ENCODE measurements at regions not wholly inside any gene's neighbourhood (a gene's known extent, or its start where the extent isn't known, plus 50 kb on each side); places are given as distances from the start of the nearest gene placed in this dataset.

GRCh38 chr14:76639606-76640229 lies 121.5 kb upstream of the VASH1 start:
- intact Hi-C loops (cut with micrococcal nuclease): no loop called here
- POLR2A ChIA-PET: no interaction called here
- Mint-ChIP-seq H3K9me3 (no peaks in the 10 kb centered on the region), H3K4me1 (ENCODE audit: low read depth) (no peaks in the 10 kb centered on the region), H3K27ac (no peak overlapping the region), H3K4me3 (no peak overlapping the region), H3K36me3 (ENCODE audit: low read depth) (no peaks in the 10 kb centered on the region), H3K27me3 (peaks cover 8% of the 10 kb centered on the region)
- DNase-seq (no peak), ATAC-seq (no peak)
- CTCF ChIA-PET: interaction anchor here (2.4 kb wide), 1 partner anchor 71 kb away, joined by 6 read pairs; no protein-coding TSS in a partner anchor
- TF ChIP-seq, protein P1, sequence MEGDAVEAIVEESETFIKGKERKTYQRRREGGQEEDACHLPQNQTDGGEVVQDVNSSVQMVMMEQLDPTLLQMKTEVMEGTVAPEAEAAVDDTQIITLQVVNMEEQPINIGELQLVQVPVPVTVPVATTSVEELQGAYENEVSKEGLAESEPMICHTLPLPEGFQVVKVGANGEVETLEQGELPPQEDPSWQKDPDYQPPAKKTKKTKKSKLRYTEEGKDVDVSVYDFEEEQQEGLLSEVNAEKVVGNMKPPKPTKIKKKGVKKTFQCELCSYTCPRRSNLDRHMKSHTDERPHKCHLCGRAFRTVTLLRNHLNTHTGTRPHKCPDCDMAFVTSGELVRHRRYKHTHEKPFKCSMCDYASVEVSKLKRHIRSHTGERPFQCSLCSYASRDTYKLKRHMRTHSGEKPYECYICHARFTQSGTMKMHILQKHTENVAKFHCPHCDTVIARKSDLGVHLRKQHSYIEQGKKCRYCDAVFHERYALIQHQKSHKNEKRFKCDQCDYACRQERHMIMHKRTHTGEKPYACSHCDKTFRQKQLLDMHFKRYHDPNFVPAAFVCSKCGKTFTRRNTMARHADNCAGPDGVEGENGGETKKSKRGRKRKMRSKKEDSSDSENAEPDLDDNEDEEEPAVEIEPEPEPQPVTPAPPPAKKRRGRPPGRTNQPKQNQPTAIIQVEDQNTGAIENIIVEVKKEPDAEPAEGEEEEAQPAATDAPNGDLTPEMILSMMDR (IDR thresholded peaks at IDR 0.05): no peak

DNA sequence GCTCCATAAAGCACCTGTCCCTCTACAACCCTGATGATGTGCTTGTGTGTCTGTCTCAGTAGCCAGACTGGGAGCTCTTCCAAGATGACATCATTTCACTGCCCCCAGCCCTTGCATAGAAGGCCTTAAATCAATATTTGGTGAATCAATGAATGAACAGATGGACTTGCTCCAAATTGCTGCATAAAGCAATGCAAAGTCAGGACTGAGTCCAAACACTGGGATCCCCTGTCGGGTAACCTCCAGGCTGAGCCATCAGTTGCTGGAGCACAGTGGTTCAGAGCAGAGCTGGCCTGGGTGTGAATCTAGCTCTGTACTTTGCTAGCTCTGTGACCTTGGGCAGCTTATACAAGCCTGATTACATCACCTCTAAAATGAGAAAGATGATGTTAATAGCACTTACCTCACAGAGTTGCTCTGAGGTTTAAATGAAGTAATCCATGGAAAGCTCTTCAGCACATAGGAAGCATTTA lies 120.3 kb upstream of the VASH1 start:
- no peaks in the 10 kb centered on the region for H3K9me3 Mint-ChIP-seq
- no peaks in the 10 kb centered on the region for H3K4me1 Mint-ChIP-seq (ENCODE audit: low read depth)
- peaks cover 6% of the 10 kb centered on the region for H3K27me3 Mint-ChIP-seq
- TF ChIP-seq, protein P1 (IDR thresholded peaks at IDR 0.05): no peak
- intact Hi-C loops (cut with micrococcal nuclease): no loop called here
- ATAC-seq: no peak
- ChIA-PET CTCF (interaction anchor here (1.1 kb wide), 1 partner anchor 70 kb away, joined by 3 read pairs; no protein-coding TSS in a partner anchor), POLR2A (no interaction called here)
- H3K36me3 Mint-ChIP-seq (ENCODE audit: low read depth): no peaks in the 10 kb centered on the region
- no peak for DNase-seq
- H3K4me3 Mint-ChIP-seq: no peak overlapping the region
- H3K27ac Mint-ChIP-seq: no peak overlapping the region

DNA sequence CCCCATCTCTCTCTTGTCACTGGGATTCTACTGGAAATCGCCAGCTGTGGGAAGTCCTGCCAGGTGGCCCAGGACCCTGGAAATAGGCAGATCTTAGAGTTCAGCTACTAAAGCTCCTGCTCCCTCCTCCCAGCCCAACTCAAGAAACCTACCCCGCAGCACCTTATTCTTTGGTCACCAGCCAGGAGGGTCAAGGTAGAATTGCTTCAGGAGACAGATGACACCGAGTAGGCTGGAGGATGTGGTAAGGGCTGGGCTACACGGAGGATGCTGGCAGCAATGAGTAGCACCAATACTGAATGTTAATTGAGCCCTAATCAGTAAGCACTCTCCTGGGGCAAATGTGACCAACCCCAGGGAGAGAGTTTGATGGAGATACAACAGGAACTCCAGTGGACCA lies 119.7 kb upstream of the VASH1 start:
- TF ChIP-seq, protein P1 (IDR thresholded peaks at IDR 0.05): no peak
- Mint-ChIP-seq H3K9me3 (no peaks in the 10 kb centered on the region), H3K4me1 (ENCODE audit: low read depth) (no peaks in the 10 kb centered on the region), H3K4me3 (no peak overlapping the region), H3K36me3 (ENCODE audit: low read depth) (no peaks in the 10 kb centered on the region), H3K27ac (no peak overlapping the region), H3K27me3 (peaks cover 6% of the 10 kb centered on the region)
- no peak for DNase-seq
- POLR2A ChIA-PET: no interaction called here
- CTCF ChIA-PET: interaction anchor here (1.1 kb wide), 1 partner anchor 69 kb away, joined by 3 read pairs; no protein-coding TSS in a partner anchor
- no peak for ATAC-seq
- intact Hi-C loops (cut with micrococcal nuclease): no loop called here

GRCh38 chr14:76643887-76644286 lies 117.4 kb upstream of the VASH1 start:
- ATAC-seq (no peak), DNase-seq (no peak)
- Mint-ChIP-seq H3K4me3 (no peak overlapping the region), H3K27me3 (peaks cover 6% of the 10 kb centered on the region), H3K27ac (no peak overlapping the region), H3K4me1 (ENCODE audit: low read depth) (no peaks in the 10 kb centered on the region), H3K36me3 (ENCODE audit: low read depth) (no peaks in the 10 kb centered on the region), H3K9me3 (no peaks in the 10 kb centered on the region)
- intact Hi-C loops (cut with micrococcal nuclease): no loop called here
- TF ChIP-seq, protein P1 (IDR thresholded peaks at IDR 0.05): no peak
- ChIA-PET POLR2A (no interaction called here), CTCF (interaction anchor here (0.9 to 1.6 kb wide), 2 partner anchors 187 to 291 kb away, joined by 3 read pairs; no protein-coding TSS in a partner anchor)

DNA sequence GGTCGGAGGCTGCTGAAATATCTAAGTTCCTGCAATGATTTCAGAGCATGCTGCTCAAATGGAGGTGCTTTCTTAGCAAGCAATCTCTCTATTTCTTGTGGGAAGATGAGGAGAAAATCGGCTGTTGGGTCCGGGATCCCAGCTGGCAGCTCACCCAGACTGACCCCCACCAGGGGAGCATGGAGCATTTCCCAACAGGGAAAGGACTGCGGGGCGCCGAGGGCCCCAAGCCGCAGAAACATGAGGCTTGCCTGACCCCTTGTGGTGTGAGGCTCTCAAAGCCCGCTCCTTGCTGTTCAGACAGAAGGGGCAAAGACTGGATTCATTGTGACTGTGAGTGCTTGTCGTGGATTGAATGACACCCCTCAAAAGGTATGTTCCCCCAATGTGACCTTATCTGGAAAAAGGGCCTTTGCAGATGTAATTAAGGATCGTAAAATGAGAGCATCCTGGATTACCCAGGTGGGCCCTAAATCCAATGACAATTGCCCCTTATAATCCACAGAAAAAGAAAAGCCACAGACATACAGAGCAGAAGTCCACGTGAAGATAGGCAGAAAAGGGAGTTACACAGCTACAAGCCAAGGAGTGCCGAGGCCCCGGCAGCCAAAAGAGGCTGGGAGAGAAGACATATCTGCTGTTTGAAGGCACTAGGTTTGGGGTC lies 116.3 kb upstream of the VASH1 start:
- POLR2A ChIA-PET: no interaction called here
- Mint-ChIP-seq H3K27ac (no peak overlapping the region), H3K4me1 (ENCODE audit: low read depth) (no peaks in the 10 kb centered on the region), H3K36me3 (ENCODE audit: low read depth) (no peaks in the 10 kb centered on the region), H3K4me3 (no peak overlapping the region), H3K9me3 (no peaks in the 10 kb centered on the region), H3K27me3 (peaks cover 4% of the 10 kb centered on the region)
- peak; percentile 29 for DNase-seq
- intact Hi-C loops (cut with micrococcal nuclease): loop anchor here (5.0 kb wide), 1 partner anchor 188 kb away; no protein-coding TSS in a partner anchor
- CTCF ChIA-PET: interaction anchor here (3.8 kb wide), 1 partner anchor 189 kb away, joined by 18 read pairs; no protein-coding TSS in a partner anchor
- TF ChIP-seq, protein P1 (IDR thresholded peaks at IDR 0.05): no peak
- ATAC-seq: no peak
